ENCODE measurements at regions not wholly inside any gene's neighbourhood (a gene's known extent, or its start where the extent isn't known, plus 50 kb on each side); places are given as distances from the start of the nearest gene placed in this dataset.
"Not testable (repeated sequence)": the region's sequence is repeated elsewhere in the genome, so short reads cannot be mapped to it uniquely, and the experiment has no call there.

- Histone ChIP-seq H4K20me1 (ENCODE audit: insufficient read depth) (no peaks in the 10 kb centered on the region), H3K4me2 (no peak overlapping the region), H3K79me2 (ENCODE audit: insufficient read depth) (no peaks in the 10 kb centered on the region), H3K4me1 (ENCODE audit: control insufficient read depth in 1 of 2, insufficient read depth in 2 of 2, low read depth in 1 of 2, low read length in 1 of 2) (no peaks in the 10 kb centered on the region), H3F3A (replicated peaks; ENCODE audit: insufficient read depth) (no peaks in the 10 kb centered on the region), H3K9me3 (no peaks in the 10 kb centered on the region; the same call in 1 of the 2 replicates), H3K9ac (no peak overlapping the region), H3K27ac (ENCODE audit: low read depth in 2 of 2, low read length in 1 of 2) (no peak overlapping the region), H3K36me3 (replicated peaks in 1 of 2; ENCODE audit: control insufficient read depth in 1 of 2, insufficient read depth in 2 of 2, low read length in 1 of 2) (no peaks in the 10 kb centered on the region), H3K9me2 (no peaks in the 10 kb centered on the region), H3K27me3 (ENCODE audit: insufficient read depth) (no peaks in the 10 kb centered on the region), H3K4me3 (ENCODE audit: low read depth in 2 of 2, low read length in 1 of 2) (no peak overlapping the region), H2AFZ (ENCODE audit: low read depth) (no peak overlapping the region)
- ChIA-PET CTCF (interaction anchor here (1.5 kb wide), 1 partner anchor 178 kb away, joined by 6 read pairs; no protein-coding TSS in a partner anchor), POLR2A (no interaction called here)
- TF ChIP-seq YY1 (IDR thresholded peaks at IDR 0.05; ENCODE audit: low read depth), result no peak
- TF ChIP-seq, protein P1, sequence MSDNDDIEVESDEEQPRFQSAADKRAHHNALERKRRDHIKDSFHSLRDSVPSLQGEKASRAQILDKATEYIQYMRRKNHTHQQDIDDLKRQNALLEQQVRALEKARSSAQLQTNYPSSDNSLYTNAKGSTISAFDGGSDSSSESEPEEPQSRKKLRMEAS (IDR thresholded peaks at IDR 0.05; ENCODE audit: low read depth), result no peak
- TF ChIP-seq, protein P2, sequence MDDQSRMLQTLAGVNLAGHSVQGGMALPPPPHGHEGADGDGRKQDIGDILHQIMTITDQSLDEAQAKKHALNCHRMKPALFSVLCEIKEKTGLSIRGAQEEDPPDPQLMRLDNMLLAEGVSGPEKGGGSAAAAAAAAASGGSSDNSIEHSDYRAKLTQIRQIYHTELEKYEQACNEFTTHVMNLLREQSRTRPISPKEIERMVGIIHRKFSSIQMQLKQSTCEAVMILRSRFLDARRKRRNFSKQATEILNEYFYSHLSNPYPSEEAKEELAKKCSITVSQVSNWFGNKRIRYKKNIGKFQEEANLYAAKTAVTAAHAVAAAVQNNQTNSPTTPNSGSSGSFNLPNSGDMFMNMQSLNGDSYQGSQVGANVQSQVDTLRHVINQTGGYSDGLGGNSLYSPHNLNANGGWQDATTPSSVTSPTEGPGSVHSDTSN (IDR thresholded peaks at IDR 0.05), result no peak
- no peak for TF ChIP-seq JUND (IDR thresholded peaks at IDR 0.05)
- no peak for TF ChIP-seq NRF1 (IDR thresholded peaks at IDR 0.05; ENCODE audit: low read depth, low read length)
- TF ChIP-seq RCOR1 (IDR thresholded peaks at IDR 0.05; ENCODE audit: low read length), result no peak
- no peak for TF ChIP-seq CHD2 (IDR thresholded peaks at IDR 0.05; ENCODE audit: low read length, partially characterized antibody)
- no peak for TF ChIP-seq RAD21 (IDR thresholded peaks at IDR 0.05; ENCODE audit: low read length)
- TF ChIP-seq, protein P3, sequence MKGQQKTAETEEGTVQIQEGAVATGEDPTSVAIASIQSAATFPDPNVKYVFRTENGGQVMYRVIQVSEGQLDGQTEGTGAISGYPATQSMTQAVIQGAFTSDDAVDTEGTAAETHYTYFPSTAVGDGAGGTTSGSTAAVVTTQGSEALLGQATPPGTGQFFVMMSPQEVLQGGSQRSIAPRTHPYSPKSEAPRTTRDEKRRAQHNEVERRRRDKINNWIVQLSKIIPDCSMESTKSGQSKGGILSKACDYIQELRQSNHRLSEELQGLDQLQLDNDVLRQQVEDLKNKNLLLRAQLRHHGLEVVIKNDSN (IDR thresholded peaks at IDR 0.05; ENCODE audit: borderline replicate concordance, low read depth), result no peak
- TF ChIP-seq SIN3A (IDR thresholded peaks at IDR 0.05; ENCODE audit: borderline replicate concordance, low read depth, low read length), result no peak
- TF ChIP-seq, protein P4, sequence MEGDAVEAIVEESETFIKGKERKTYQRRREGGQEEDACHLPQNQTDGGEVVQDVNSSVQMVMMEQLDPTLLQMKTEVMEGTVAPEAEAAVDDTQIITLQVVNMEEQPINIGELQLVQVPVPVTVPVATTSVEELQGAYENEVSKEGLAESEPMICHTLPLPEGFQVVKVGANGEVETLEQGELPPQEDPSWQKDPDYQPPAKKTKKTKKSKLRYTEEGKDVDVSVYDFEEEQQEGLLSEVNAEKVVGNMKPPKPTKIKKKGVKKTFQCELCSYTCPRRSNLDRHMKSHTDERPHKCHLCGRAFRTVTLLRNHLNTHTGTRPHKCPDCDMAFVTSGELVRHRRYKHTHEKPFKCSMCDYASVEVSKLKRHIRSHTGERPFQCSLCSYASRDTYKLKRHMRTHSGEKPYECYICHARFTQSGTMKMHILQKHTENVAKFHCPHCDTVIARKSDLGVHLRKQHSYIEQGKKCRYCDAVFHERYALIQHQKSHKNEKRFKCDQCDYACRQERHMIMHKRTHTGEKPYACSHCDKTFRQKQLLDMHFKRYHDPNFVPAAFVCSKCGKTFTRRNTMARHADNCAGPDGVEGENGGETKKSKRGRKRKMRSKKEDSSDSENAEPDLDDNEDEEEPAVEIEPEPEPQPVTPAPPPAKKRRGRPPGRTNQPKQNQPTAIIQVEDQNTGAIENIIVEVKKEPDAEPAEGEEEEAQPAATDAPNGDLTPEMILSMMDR (IDR thresholded peaks at IDR 0.05), result no peak
- TF ChIP-seq, protein P5, sequence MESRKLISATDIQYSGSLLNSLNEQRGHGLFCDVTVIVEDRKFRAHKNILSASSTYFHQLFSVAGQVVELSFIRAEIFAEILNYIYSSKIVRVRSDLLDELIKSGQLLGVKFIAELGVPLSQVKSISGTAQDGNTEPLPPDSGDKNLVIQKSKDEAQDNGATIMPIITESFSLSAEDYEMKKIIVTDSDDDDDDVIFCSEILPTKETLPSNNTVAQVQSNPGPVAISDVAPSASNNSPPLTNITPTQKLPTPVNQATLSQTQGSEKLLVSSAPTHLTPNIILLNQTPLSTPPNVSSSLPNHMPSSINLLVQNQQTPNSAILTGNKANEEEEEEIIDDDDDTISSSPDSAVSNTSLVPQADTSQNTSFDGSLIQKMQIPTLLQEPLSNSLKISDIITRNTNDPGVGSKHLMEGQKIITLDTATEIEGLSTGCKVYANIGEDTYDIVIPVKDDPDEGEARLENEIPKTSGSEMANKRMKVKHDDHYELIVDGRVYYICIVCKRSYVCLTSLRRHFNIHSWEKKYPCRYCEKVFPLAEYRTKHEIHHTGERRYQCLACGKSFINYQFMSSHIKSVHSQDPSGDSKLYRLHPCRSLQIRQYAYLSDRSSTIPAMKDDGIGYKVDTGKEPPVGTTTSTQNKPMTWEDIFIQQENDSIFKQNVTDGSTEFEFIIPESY (IDR thresholded peaks at IDR 0.05; ENCODE audit: borderline replicate concordance, low read depth), result no peak
- TF ChIP-seq TAF1 (IDR thresholded peaks at IDR 0.05; ENCODE audit: borderline replicate concordance, low read depth, low read length), result no peak
- TF ChIP-seq FOXM1 (IDR thresholded peaks at IDR 0.05; ENCODE audit: low read depth), result no peak
- TF ChIP-seq MEF2A (IDR thresholded peaks at IDR 0.05; ENCODE audit: borderline replicate concordance, low read depth), result no peak
- TF ChIP-seq, protein P6, sequence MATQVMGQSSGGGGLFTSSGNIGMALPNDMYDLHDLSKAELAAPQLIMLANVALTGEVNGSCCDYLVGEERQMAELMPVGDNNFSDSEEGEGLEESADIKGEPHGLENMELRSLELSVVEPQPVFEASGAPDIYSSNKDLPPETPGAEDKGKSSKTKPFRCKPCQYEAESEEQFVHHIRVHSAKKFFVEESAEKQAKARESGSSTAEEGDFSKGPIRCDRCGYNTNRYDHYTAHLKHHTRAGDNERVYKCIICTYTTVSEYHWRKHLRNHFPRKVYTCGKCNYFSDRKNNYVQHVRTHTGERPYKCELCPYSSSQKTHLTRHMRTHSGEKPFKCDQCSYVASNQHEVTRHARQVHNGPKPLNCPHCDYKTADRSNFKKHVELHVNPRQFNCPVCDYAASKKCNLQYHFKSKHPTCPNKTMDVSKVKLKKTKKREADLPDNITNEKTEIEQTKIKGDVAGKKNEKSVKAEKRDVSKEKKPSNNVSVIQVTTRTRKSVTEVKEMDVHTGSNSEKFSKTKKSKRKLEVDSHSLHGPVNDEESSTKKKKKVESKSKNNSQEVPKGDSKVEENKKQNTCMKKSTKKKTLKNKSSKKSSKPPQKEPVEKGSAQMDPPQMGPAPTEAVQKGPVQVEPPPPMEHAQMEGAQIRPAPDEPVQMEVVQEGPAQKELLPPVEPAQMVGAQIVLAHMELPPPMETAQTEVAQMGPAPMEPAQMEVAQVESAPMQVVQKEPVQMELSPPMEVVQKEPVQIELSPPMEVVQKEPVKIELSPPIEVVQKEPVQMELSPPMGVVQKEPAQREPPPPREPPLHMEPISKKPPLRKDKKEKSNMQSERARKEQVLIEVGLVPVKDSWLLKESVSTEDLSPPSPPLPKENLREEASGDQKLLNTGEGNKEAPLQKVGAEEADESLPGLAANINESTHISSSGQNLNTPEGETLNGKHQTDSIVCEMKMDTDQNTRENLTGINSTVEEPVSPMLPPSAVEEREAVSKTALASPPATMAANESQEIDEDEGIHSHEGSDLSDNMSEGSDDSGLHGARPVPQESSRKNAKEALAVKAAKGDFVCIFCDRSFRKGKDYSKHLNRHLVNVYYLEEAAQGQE (IDR thresholded peaks at IDR 0.05; ENCODE audit: low read depth, low read length), result no peak
- TF ChIP-seq MXI1 (IDR thresholded peaks at IDR 0.05; ENCODE audit: low read depth, low read length), result no peak
- TF ChIP-seq POLR2AphosphoS5 (IDR thresholded peaks at IDR 0.05; ENCODE audit: low read depth, low read length), result no peak
- no peak for TF ChIP-seq EP300 (IDR thresholded peaks at IDR 0.05; ENCODE audit: borderline replicate concordance in 1 of 2, low read depth in 1 of 2, low read length in 1 of 2)
- no peak for TF ChIP-seq SMC3 (IDR thresholded peaks at IDR 0.05; ENCODE audit: low read depth, low read length)
- DNase-seq, result no peak
- 2% methylated on average over 2 of the region's 2 CpGs for WGBS (ENCODE audit: low lambda C conversion rate)
These were observed 232.2 kb upstream of the IGFBP7 start for GRCh38 chr4:57342411-57342810.

GRCh38 chr4:57338861-57339260 lies 228.7 kb upstream of the IGFBP7 start:
- H3K79me2 ChIP-seq (ENCODE audit: insufficient read depth); H3K4me2 ChIP-seq; DNase-seq; H4K20me1 ChIP-seq (ENCODE audit: insufficient read depth); H3K9me3 ChIP-seq; H3K9ac ChIP-seq; POLR2A ChIA-PET; H3K4me3 ChIP-seq (ENCODE audit: low read depth in 2 of 2, low read length in 1 of 2); CTCF ChIA-PET; H3K27ac ChIP-seq (ENCODE audit: low read depth in 2 of 2, low read length in 1 of 2); H3F3A ChIP-seq (replicated peaks; ENCODE audit: insufficient read depth); H3K36me3 ChIP-seq (replicated peaks in 1 of 2; ENCODE audit: control insufficient read depth in 1 of 2, insufficient read depth in 2 of 2, low read length in 1 of 2); H3K9me2 ChIP-seq; H3K27me3 ChIP-seq (ENCODE audit: insufficient read depth); H3K4me1 ChIP-seq (ENCODE audit: control insufficient read depth in 1 of 2, insufficient read depth in 2 of 2, low read depth in 1 of 2, low read length in 1 of 2); H2AFZ ChIP-seq (ENCODE audit: low read depth): not testable (repeated sequence)

Data from SK-N-SH (cell line).